Kidney (tissue), 13 donors: ENCODE measurements at regions not wholly inside any gene's neighbourhood (a gene's known extent, or its start where the extent isn't known, plus 50 kb on each side); places are given as distances from the start of the nearest gene placed in this dataset.

Experiments
- DNase-seq, 5 donors: peaks; one replicate each; pipeline ENCODE4 v3.0.0-alpha.2; 2013 to 2020
- FAIRE-seq: peaks from 2 replicates; lab custom pipeline; 2012; peaks lifted over from hg19 to GRCh38; lab: Jason Lieb, UNC
- H3K27ac ChIP-seq, 2 donors: one replicate each; pipeline ENCODE4 v1.7.0; 2013; ENCODE audit warnings: low read depth in 2 of 2, low read length in 2 of 2, inconsistent platforms in 1 of 2
- H3K27me3 ChIP-seq: one replicate; pipeline ENCODE4 v1.7.1; 2013; ENCODE audit warnings: low read length, inconsistent platforms; ENCODE audit not compliant: control insufficient read depth, insufficient read depth
- H3K36me3 ChIP-seq, 3 donors: one replicate each; pipeline versions ENCODE4 v1.7.0 to v1.7.1; 2013; ENCODE audit warnings: low read length in 3 of 3, control low read depth in 1 of 3, inconsistent platforms in 1 of 3; ENCODE audit not compliant: insufficient read depth in 3 of 3, control insufficient read depth in 2 of 3
- H3K4me1 ChIP-seq, 3 donors: one replicate each; pipeline versions ENCODE4 v1.7.0 to v1.7.1; 2013; ENCODE audit warnings: low read length in 3 of 3, inconsistent platforms in 1 of 3, low read depth in 1 of 3; ENCODE audit not compliant: control insufficient read depth in 2 of 3, insufficient read depth in 2 of 3
- H3K4me3 ChIP-seq, 3 donors: one replicate each; pipeline versions ENCODE4 v1.7.0 to v1.8.1; 2013; ENCODE audit warnings: low read length in 3 of 3, control low read depth in 1 of 3, inconsistent platforms in 1 of 3
- H3K9ac ChIP-seq, 3 donors: one replicate each; pipeline versions ENCODE4 v1.7.0 to v1.7.1; 2013; ENCODE audit warnings: low read length in 3 of 3, control low read depth in 1 of 3, inconsistent platforms in 1 of 3
- H3K9me3 ChIP-seq, 3 donors: one replicate each; pipeline versions ENCODE4 v1.7.0 to v1.7.1; 2013; ENCODE audit warnings: low read length in 3 of 3, control low read depth in 1 of 3, inconsistent platforms in 1 of 3; ENCODE audit not compliant: control insufficient read depth in 2 of 3, insufficient read depth in 1 of 3
- CTCF ChIP-seq: IDR thresholded peaks from 3 replicates; pipeline ENCODE4 v1.5.1; 2012; ENCODE audit warnings: mild to moderate bottlenecking, moderate library complexity, borderline replicate concordance; ENCODE audit not compliant: insufficient read depth; ENCODE audit errors: extremely low read depth
- intact Hi-C: fragments of 100-400 bp; cut with DNase I; formaldehyde crosslinking; loops from one replicate; pipeline ENCODE4 v1.11.1; 2022
- donor health status: control.
- donor health status: control.
- donor health status: control.
- donor health status: control.
- donor health status: control.
- donor health status: DM: yes; HTN: yes; CAD: no.
- donor health status: Normal renal cell carcinoma (clear cell type).

GRCh38 chr19:30074741-30075715 is 133.0 kb downstream of the URI1 start:
- Histone ChIP-seq H3K4me3 (no peak overlapping the region), H3K9ac (no peak overlapping the region), H3K27ac (no peak overlapping the region), H3K4me1 (no peaks in the 10 kb centered on the region), H3K27me3 (no peaks in the 10 kb centered on the region), H3K9me3 (peaks cover 0 to 4% (median 0%) of the 10 kb centered on the region in 3 donors), H3K36me3 (no peaks in the 10 kb centered on the region)
- intact Hi-C loops: no loop called here
- no peak for TF ChIP-seq CTCF
- peak in 1 of 5 donors; percentile 49 for DNase-seq
- FAIRE-seq: no peak

GRCh38 chr19:30076101-30076551 is 134.1 kb downstream of the URI1 start:
- H3K36me3 ChIP-seq: no peaks in the 10 kb centered on the region
- peaks cover 0 to 4% (median 0%) of the 10 kb centered on the region in 3 donors for H3K9me3 ChIP-seq
- intact Hi-C loops: no loop called here
- no peak overlapping the region for H3K4me3 ChIP-seq
- TF ChIP-seq CTCF: no peak
- FAIRE-seq (no peak), DNase-seq (peak in 1 of 5 donors; percentile 51)
- no peaks in the 10 kb centered on the region for H3K27me3 ChIP-seq
- H3K9ac ChIP-seq: no peak overlapping the region
- H3K27ac ChIP-seq: no peak overlapping the region
- no peaks in the 10 kb centered on the region for H3K4me1 ChIP-seq

GRCh38 chr19:30076751-30077670 is 135.0 kb downstream of the URI1 start:
- Histone ChIP-seq H3K4me1 (no peaks in the 10 kb centered on the region), H3K9me3 (peaks cover 0 to 4% (median 0%) of the 10 kb centered on the region in 3 donors), H3K27me3 (no peaks in the 10 kb centered on the region), H3K27ac (no peak overlapping the region), H3K36me3 (no peaks in the 10 kb centered on the region), H3K4me3 (no peak overlapping the region), H3K9ac (no peak overlapping the region)
- FAIRE-seq (no peak), DNase-seq (peak in 1 of 5 donors; percentile 43)
- intact Hi-C loops: no loop called here
- TF ChIP-seq CTCF: no peak
